ENCODE measurements at regions not wholly inside any gene's neighbourhood (a gene's known extent, or its start where the extent isn't known, plus 50 kb on each side); places are given as distances from the start of the nearest gene placed in this dataset.

GRCh38 chr9:86407022-86407421 lies 52.8 kb upstream of the TUT7 start:
- DNase-seq = no peak

GRCh38 chr9:86406366-86406765 lies 52.2 kb upstream of the TUT7 start:
- DNase-seq = no peak

GRCh38 chr9:86405926-86406325 lies 51.7 kb upstream of the TUT7 start:
- DNase-seq = no peak

GRCh38 chr9:86405086-86405491 lies 50.9 kb upstream of the TUT7 start:
- no peak for DNase-seq

All from retina (tissue), 1 donor.